ENCODE measurements at regions not wholly inside any gene's neighbourhood (a gene's known extent, or its start where the extent isn't known, plus 50 kb on each side); places are given as distances from the start of the nearest gene placed in this dataset.

DNA sequence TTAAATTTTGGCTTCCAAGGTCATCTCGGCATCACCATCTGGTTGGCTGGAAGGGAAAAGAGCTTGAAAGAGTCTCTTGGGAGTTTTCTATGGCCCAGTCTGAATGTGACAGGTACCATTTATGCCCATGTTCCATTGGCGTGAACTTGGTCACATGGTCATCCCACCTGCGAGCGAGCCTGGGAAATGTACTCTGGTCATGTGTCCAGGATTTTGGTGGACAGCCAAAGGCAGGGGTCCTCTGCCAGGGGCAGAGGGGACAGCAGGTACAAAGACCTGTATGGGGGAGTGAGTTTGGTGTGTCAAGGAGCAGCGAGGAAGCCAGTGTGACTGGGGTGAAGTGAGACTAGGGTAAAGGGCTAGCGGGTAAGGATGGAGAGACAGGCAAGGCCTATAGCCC, 112.6 kb downstream of the CDC5L start:
- no peak for DNase-seq

DNA sequence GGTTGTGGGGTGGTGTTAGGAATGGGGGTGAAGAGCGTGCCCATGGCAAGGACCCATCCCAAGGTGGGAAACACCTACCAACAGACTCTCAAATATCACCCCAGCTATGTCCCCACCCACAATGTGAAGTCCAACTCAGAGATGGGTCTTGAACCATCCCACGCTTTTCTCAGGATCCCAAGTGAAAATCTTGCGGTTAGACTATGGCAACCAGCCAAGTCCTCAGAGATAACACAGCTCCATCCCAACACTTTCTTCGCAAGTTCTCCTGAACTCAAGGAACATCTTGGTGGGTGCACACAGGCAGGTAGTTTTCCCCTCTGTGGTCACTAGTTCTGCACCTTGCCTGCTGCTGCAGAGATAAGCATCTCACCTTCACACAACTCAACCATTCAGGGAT, 116.0 kb downstream of the CDC5L start:
- no peak for DNase-seq

DNA sequence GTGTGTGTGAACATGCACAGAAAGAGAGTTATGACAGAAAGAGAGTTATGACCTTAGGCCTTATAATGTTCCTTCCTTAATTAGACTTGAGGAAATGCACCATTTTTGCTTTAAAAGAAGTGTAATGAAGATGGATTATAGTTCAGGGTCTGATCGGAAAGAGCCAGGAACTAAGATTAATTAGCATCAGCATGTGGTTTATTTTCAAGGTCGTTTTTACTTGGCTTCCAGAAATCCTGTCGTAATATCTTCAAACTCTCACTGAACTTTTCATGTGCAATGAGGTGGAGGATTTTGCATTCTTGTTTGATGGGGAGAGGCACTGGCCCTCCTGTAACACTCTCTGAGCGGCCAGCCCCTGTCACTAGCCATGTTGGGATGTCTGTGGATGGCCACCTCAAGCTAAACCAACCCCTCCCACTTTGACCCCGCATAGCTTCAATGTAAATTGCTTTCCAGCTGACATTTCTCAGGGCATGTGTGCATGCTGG, 116.8 kb downstream of the CDC5L start:
- no peak for DNase-seq

DNA sequence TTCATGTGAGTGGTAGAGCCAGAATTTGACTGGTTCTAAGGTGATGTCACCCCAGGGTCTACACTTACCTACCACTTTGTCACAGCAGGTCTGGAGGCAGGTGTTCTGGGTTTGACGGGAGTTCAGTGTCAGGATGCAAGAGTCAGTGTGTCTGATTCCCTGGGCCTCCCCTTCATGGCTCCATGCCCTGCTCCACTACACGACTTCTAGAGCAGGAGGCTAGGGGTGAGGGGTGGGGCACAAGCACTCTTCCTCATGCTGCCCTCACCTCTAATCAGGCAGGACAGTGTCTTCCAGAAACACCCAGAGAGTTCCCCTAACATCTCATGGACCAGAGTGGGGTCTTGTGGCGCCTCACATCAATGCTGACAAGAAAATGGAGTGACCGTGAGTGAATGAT, 118.2 kb downstream of the CDC5L start:
- DNase-seq = no peak

DNA sequence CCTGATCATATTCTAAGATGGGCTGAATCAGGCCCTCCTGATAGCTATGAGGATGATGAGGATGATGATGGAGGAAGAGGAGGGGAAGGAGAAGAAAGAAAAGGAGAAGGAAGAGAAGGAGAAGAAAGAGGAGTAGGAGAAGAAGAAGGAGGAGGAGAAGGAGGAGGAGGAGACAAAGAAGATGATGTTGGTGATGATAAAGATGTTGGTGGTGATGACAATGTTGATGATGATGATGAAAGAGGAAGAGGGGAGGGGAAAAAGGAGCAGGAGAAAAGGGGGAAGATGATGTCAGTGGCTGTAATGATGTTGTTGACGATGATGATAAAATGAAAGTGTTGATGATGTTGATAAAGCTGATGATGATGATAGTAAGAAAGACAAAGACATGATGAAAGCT, 119.5 kb downstream of the CDC5L start:
- no peak for DNase-seq

DNA sequence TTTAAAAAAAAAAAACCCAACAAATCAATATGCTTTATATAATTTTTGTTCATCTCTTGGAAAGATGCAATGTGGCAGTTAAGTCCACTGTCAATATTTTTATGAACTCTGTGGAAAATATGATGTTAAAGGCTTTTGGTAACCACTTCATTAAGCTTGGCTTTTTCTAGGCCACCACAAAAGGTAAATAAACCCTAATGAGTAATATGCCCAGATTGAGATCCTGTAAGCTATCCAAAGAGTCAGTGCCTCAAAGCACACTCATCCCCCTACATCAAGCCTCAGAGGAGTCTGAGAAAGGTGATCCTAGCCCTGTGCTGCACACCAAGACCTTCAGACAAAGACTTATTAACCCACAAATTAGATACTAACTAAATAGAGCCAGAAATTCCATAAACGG, 121.1 kb downstream of the CDC5L start:
- no peak for DNase-seq

DNA sequence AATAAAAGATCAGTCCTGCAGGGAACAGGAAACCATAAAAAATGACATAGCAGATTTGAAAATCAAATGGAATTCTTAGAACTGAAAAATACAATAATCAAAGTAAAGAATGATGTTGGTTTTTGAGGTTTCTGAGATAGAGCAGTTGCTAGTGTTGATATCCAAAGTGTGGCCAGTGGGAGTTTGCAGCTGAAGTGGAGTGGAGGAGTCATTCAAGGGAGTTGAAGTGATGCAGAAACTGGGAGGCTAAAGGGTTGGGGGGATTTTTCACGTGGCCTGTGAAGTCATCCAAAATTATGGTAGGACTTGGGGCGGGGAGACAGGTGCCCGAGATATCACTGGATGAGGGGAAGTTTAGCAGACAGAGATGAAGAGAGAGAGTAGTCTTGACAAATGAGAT, 123.6 kb downstream of the CDC5L start:
- no peak for DNase-seq

DNA sequence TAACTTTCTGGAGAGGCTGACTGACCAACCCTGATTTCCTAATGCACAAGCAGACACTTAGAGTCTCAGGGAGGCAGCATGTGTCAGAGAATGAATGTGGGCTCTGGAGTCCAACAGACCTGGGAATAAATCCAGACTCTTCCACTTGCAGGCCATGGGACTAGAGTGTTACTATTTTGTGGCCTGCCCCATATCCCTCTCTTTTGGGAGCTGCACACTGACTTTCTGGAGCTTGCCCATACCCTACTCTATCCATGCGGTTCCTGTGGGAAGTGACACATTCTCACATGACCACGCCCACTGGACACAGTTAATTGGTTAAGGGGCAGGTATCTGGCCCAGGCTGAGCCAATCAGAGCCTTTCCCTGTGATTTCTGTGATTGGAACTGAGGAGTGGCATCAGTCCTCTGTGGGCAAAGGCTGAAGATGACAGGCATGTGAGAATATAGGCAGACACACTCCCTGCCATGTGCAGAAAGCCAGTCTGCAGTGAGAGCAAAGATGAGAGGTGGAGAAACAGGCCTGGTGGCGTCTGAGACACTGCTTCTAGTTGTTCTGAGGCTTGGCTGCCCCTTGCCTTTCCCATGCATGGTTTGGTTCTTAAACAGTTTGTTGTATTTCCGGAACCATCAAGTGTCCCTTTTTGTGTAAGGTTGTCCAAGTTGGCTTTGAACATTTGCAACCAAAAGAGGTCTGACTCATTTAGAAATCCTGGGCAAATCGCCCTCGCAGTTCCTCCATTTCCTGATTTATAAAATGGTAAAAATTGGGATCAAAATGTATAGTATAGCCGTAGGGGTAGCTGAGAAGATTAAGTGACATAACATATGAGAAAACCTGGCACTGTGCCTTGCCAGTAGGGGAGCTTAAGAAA, 125.6 kb downstream of the CDC5L start:
- no peak for DNase-seq

DNA sequence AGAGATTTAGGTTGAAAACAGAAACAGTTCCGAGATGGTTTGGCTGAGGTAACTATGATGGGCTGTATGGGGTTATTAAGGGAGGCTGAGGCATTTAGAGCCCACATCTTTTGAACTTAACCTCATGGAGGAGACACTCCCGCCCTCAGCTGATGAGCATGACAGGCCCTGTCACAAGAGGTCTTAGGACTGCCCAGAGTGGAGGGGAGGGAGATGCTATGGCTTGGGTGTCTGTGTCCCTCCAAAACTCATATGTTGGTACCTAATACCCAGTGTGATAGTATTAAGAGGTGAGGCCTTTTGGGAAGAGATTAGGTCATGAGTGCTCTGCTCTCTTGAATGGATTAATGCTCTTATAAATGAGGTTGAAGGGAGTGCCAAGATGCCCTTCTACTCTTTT, 126.6 kb downstream of the CDC5L start:
- no peak for DNase-seq

DNA sequence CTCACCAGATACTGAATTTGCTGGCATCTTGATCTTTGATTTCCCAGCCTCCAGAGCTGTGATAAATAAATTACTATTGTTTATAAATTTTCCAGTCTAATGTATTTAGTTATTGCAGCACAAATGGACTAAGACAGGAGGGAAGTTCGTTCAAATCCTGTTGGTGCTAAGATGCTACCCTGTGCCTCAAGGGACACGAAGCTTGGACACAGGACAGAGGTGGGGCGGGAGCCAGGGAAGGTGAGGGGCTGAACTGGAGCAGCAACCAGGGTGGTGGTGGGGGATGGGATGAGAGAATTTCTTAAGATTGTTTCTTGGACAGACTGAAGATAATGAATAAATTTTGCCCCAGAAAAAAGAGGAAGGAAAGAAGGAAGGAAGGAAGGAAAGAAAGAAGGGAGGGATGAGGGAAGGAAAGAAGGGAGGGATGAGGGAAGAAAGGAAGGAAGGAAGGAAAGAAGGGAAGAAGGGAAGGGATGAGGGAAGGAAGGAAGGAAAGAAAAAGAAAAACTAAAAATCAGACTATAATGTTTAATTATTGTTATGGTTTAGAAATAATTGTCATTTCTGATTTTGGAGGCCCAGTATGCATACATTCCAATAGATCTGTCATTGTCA, 127.2 kb downstream of the CDC5L start:
- no peak for DNase-seq

DNA sequence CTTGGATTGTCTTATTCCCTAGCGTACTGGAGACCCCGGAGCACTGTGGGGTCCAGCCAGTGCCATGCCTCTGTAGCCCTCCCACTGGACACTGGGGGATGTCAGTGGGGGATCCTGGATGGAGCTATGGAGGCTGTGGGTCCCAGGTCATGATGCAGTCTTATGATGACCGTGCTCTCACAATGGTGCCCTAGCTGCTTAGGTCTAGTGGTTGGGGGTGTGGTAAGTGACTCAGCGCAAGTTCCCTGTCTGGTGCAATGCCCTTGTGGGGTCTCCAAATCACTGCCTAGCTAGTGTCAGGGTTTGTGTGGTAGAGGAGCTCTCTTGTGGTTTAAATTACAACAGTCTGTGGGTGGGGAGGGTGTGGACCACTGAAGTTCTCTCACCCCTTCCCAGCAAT, 135.4 kb downstream of the CDC5L start:
- DNase-seq = no peak

DNA sequence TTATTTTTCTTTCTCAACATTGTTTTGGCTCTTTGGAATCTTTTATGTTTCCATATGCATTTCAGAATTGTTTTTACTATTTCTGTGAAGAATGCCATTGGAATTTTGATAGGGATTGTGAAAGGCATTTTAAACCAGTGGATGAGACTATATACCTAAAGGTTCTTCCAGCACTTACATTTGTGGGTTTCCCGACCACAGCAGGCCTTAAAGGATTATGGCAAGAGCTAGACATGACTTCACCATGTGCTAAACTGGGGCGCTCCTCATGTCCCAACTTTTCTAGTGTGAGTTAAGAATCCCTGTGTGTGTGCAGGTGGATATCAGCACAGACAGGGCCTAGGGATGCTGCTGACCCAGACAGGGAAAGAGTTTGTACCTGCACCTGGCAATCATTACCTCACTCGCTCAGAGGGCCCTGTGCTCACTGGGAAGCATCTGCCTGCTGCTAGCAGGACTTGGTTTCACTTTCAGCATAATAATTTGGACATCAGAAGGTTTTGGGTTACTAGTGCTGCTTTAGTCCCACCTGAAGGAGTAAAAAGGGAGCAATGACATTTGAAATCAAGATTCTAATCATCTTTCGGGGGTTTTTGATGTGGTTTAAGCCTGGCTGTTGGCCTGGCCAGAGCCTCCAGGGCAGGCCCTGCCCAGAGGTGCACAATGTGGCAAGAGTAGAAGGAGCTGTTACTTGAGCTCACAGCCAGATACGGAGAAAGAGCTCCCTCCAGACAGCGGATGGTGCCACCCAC, 137.1 kb downstream of the CDC5L start:
- DNase-seq = no peak

DNA sequence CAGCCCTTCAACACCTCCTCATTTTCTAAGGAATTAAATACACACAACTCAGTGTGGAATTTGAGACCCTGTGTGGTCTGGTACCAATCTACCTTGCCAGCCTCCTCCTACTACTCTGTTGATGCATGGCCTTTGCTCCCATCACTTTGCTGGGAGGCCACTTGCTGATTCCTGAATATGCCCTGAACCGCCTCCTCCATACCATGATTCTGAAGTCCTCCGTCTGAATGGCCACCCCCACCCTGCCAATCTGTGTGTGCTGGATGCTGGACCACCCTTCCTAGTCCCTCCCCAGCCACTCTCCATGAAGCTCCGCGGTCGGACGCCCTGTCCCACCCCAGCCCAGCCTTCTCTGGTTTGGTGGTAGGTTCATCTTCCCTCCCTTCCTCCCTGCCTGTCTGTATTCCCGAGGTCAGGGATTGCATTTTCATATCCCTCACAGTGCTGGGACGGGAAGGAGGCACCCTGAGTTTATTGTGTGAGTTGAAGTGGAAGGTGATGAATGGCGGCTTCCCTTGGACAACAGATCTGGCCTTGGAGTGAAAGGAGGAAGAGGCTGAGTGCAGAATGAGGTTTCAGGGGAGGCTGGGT, 138.3 kb downstream of the CDC5L start:
- DNase-seq = no peak

DNA sequence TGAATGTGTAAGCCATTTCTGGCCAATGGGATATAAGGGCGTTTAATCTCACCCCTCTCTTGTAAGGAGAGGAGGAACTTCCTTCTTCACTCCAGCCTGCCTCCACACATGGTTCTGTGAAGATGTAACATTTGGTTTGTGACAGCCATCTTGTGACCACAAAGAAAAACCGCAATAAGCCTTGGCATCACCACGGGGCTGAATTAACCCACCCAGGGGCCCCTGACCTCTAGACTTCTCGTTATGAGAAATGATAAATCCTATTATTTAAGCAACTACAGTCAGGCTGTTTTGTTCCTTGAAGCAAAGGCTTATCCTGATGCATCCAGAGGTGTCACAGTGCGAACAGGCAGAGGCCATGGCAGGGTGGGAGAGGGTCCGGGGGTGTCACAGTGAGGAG, 139.7 kb downstream of the CDC5L start:
- DNase-seq = no peak

DNA sequence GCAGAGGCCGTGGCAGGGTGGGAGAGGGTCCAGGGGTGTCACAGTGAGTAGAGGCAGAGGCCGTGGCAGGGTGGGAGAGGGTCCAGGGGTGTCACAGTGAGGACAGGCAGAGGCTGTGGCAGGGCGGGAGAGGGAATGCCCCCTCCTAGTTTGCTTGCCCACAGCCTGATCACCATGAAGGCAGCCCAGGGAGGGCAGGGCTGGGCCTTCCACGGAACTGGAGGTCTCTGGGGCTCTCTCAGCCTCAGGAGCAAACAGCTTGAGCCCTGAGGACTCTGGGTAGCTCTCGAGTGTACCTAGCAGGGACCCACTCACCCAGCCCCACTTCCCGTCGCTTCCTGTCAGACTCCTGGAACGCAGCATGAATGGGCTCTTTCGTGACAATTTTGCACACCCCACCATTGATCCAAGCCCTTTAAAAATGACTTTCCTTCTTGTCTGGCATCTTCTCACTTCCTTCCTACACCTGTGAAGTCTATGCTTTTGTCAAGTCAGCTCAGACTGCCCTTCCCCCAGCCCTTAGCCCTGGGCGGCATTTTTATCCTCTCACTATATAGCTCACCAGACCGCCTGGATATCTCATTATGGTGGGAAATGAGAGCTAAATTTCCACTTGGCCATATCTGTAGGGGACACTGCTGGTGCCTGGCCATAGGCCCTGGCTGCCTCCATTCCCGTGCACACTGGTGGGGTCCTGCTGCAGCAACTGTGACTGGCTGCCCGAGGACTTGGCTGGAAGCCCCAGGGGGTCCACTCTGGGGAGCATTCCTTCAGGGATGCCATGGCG, 140.3 kb downstream of the CDC5L start:
- no peak for DNase-seq

DNA sequence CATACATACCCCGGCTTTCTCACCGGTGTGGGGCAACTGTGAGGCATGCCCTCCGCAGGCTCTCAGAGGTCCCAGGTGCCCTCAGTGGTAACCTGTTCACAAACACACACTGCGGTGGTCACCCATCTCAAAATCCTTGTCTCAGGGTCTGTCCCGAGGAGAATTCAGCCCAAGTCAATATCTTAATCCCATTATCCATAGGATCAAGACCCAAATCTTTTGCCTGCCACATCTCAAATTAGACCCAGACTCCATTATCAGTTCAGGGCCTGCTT, 140.8 kb downstream of the CDC5L start:
- DNase-seq = no peak

DNA sequence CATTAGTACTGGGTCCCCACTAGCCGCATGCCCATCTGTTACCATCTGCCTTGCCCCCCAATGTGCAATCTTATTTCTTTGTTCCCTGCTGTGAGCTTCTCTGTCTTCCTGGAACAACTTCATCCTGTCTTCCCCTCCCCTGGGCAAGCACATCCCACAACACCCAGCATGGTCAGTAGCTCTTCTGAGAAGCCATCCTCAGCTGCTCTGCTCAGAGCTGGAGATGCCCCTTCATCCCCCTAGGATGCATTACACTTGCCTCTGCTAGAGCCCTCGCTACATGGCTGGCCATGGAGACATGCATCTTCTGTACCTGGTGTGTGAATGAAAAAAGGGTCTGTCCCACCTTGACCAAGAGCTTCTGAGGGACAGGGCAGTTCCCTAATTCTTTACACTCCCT, 141.2 kb downstream of the CDC5L start:
- DNase-seq = no peak

DNA sequence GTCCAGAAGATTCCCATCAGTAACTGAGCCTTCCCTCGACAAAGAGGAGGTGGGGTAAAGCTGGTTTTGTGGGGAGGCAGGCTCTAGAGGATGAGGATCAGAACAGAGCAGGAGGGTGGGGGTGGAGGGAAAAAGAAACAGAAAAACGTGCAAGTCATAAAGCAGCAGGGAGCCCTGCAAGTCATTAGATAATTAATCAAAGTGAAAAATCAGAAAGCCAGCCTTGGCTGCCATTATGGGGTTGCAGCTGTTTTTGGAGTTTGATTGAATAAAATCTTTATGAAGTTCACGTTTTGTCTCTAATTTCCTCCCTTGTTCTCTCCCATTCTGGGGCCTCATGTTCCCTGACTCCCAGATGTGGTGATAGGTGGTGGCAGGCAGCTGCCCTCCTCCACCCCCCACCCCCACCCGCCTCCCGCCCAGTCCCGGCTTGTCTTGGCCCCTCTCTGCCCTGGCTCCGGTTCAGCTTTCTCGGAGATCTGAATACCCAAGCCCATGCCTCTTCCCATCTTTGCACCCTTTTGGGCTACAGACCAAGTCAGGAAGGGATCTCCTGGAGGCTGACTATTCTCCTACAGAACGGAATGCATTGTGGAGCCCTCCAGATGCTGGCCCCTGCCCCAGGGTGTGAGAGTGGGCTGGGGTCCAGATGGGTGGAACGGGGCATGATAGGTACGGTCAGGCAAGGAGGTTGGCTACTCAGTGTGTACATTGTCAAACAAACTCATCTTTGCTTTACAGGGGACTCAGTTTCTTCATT, 141.8 kb downstream of the CDC5L start:
- DNase-seq = no peak

DNA sequence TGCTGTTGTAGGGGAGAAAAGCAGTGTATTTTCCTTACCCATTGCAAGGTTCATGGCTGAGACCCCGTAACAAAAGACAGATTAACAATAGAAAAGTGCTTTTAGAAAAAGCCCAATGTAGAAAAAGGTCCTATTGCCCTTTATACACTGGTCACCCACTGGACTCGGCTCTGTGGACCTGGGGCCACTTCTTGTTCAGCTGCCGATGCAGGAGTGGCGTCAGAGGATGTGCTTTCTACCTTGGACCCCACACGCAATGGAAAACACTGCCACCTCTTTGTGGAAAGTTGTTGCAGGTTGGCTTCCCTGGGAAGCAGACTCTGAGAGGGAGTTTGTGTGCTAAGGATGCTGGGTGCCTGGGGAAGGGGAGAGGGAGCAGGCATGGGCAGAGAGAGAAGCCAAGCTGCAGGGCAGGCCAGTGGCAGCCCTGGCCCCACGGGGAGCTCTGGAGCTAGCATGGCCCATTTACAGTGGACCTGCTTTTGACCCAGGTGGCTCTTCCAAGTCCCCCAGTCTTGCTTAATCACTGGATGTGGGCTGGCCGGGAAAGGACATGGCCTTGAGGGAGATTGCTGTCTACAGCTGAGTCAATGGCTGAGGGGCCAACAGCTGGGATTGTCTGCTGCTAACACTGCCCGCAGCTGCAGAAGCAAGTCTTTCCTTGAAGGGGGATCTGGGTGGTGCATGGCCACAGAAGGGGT, 142.9 kb downstream of the CDC5L start:
- no peak for DNase-seq

DNA sequence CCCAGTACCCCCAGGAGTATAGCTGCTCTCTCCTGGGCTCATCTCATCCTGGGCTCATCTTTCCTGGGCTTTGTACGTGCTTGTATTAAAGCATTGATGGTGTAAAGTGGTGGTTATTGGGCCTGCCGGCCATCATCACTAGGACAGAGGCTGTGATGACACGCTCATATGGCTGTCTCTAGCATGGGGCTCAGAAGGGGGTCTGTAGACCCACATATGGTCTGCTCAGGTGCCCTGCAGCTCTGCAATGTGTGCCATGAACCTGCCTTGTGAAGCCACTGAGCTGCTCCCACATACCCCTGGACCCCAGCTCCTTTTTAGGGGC, 143.4 kb downstream of the CDC5L start:
- no peak for DNase-seq

DNA sequence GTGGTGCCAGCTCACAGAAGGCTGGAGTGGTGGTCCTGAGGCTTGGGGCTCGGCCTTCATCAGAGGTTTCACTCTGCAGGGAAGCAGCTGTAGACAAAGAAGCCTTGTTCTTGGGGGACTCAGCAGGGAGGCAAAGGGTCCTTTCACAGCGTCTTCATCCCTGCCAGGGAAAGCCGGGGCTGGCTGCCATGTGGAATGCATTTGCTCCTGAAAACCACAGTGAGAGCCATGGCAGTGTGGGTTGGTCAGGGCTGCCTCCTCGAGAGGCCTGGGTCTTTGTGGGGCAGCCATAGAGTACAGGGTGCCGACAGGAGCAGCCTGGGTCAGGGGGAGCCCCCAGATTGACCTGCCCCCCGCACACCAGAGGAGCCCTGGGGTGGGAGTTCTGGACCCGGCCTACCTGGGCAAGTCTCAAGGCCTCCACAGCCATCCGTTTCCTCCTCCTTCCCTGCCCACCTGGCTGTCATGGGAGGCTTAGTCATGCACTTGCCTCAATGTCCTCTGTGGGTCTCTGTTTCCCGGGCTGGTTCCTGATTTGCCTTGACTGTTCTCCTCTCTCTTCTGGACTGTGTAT, 144.0 kb downstream of the CDC5L start:
- no peak for DNase-seq
